ENCODE measurements at regions not wholly inside any gene's neighbourhood (a gene's known extent, or its start where the extent isn't known, plus 50 kb on each side); places are given as distances from the start of the nearest gene placed in this dataset.

DNA sequence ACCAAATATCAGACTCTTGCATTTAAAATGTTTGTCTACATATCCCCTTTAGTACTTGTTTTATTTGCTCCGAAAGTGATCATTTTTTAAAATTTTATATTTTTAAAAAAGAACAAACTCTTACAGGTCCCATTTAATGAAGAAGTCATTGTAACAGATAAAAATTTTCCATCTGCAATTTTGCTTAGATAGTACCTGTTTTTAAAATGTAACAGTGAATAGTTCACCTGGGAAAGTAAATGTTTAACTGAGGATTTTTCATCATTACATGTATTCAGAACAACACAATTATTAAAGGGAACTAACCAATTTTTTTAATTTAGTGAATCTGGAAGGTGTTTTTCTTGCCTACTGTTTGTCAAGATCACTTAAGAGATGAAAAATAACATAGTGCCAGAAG is 1099.5 kb upstream of the PHF14 start:
- TF ChIP-seq CTCF (IDR thresholded peaks at IDR 0.05; ENCODE audit: insufficient read depth, low read depth, low read length) (no peak), EZH2 (IDR thresholded peaks at IDR 0.05; ENCODE audit: insufficient read depth, low read length) (no peak)

Data from astrocyte (in vitro differentiated cells and primary cell).